Muscle layer of duodenum (tissue), 2 donors: ENCODE measurements at regions not wholly inside any gene's neighbourhood (a gene's known extent, or its start where the extent isn't known, plus 50 kb on each side); places are given as distances from the start of the nearest gene placed in this dataset.

Experiments
- H3K27ac ChIP-seq: one replicate; pipeline ENCODE4 v1.7.0; 2013; ENCODE audit warnings: mild to moderate bottlenecking, low read length
- H3K27me3 ChIP-seq: one replicate; pipeline ENCODE4 v1.7.0; 2013; ENCODE audit warnings: low read depth, mild to moderate bottlenecking, control low read depth, low read length
- H3K36me3 ChIP-seq, 2 donors: one replicate each; pipeline ENCODE4 v1.7.0; 2013; ENCODE audit warnings: low read length in 2 of 2, control low read depth in 1 of 2, mild to moderate bottlenecking in 1 of 2; ENCODE audit not compliant: insufficient read depth in 2 of 2, control insufficient read depth in 1 of 2
- H3K4me1 ChIP-seq, 2 donors: one replicate each; pipeline ENCODE4 v1.7.0; 2013; ENCODE audit warnings: low read length in 2 of 2, mild to moderate bottlenecking in 2 of 2, control low read depth in 1 of 2, moderate library complexity in 1 of 2; ENCODE audit not compliant: insufficient read depth in 2 of 2, control insufficient read depth in 1 of 2
- H3K4me3 ChIP-seq, 2 donors: one replicate each; pipeline ENCODE4 v1.7.0; 2013; ENCODE audit warnings: low read length in 2 of 2, low read depth in 1 of 2, mild to moderate bottlenecking in 1 of 2
- H3K9me3 ChIP-seq, 2 donors: one replicate each; pipeline ENCODE4 v1.7.0; 2013; ENCODE audit warnings: low read length in 2 of 2, control low read depth in 1 of 2, mild to moderate bottlenecking in 1 of 2; ENCODE audit not compliant: control insufficient read depth in 1 of 2
- donor health status: healthy.

- Histone ChIP-seq H3K27me3 (peaks cover 19% of the 10 kb centered on the region), H3K4me1 (no peaks in the 10 kb centered on the region), H3K4me3 (no peak overlapping the region), H3K27ac (no peak overlapping the region), H3K9me3 (no peaks in the 10 kb centered on the region), H3K36me3 (no peaks in the 10 kb centered on the region)
These were observed 68.0 kb upstream of the GALNT9 start for GRCh38 chr12:132397152-132397933.

GRCh38 chr12:132396657-132397056, 67.3 kb upstream of the GALNT9 start:
- no peak overlapping the region for H3K27ac ChIP-seq
- no peaks in the 10 kb centered on the region for H3K9me3 ChIP-seq
- no peaks in the 10 kb centered on the region for H3K4me1 ChIP-seq
- no peak overlapping the region for H3K4me3 ChIP-seq
- no peaks in the 10 kb centered on the region for H3K36me3 ChIP-seq
- peaks cover 19% of the 10 kb centered on the region for H3K27me3 ChIP-seq

- Histone ChIP-seq H3K36me3 (no peaks in the 10 kb centered on the region), H3K4me3 (no peak overlapping the region), H3K4me1 (no peaks in the 10 kb centered on the region), H3K27ac (no peak overlapping the region), H3K9me3 (no peaks in the 10 kb centered on the region), H3K27me3 (peaks cover 19% of the 10 kb centered on the region)
These were observed 66.5 kb upstream of the GALNT9 start for GRCh38 chr12:132395908-132396305.

GRCh38 chr12:132395192-132395907, 66.0 kb upstream of the GALNT9 start:
- Histone ChIP-seq H3K9me3 (no peaks in the 10 kb centered on the region), H3K27me3 (peaks cover 18% of the 10 kb centered on the region), H3K27ac (no peak overlapping the region)

GRCh38 chr12:132393991-132394949, 64.9 kb upstream of the GALNT9 start:
- no peaks in the 10 kb centered on the region for H3K4me1 ChIP-seq
- no peak overlapping the region for H3K4me3 ChIP-seq
- no peaks in the 10 kb centered on the region for H3K9me3 ChIP-seq
- peaks cover 13% of the 10 kb centered on the region for H3K27me3 ChIP-seq
- H3K36me3 ChIP-seq, result no peaks in the 10 kb centered on the region
- H3K27ac ChIP-seq, result no peak overlapping the region

More at GRCh38 chr12:132395192-132395907, 66.0 kb upstream of the GALNT9 start:
- Histone ChIP-seq H3K4me1 (no peaks in the 10 kb centered on the region), H3K36me3 (no peaks in the 10 kb centered on the region), H3K4me3 (no peak overlapping the region)

- Histone ChIP-seq H3K36me3 (no peaks in the 10 kb centered on the region), H3K27me3 (peaks cover 13% of the 10 kb centered on the region), H3K4me1 (no peaks in the 10 kb centered on the region), H3K4me3 (no peak overlapping the region), H3K9me3 (no peaks in the 10 kb centered on the region), H3K27ac (no peak overlapping the region)
These were observed 63.9 kb upstream of the GALNT9 start for GRCh38 chr12:132393245-132393795.

GRCh38 chr12:132392389-132393244, 63.2 kb upstream of the GALNT9 start:
- no peak overlapping the region for H3K4me3 ChIP-seq
- H3K4me1 ChIP-seq, result no peaks in the 10 kb centered on the region
- no peaks in the 10 kb centered on the region for H3K9me3 ChIP-seq
- no peaks in the 10 kb centered on the region for H3K36me3 ChIP-seq
- H3K27ac ChIP-seq, result no peak overlapping the region
- H3K27me3 ChIP-seq, result peaks cover 6% of the 10 kb centered on the region

GRCh38 chr12:132391326-132392041, 62.1 kb upstream of the GALNT9 start:
- H3K4me3 ChIP-seq, result no peak overlapping the region
- no peaks in the 10 kb centered on the region for H3K27me3 ChIP-seq
- H3K9me3 ChIP-seq, result no peaks in the 10 kb centered on the region
- no peak overlapping the region for H3K27ac ChIP-seq
- H3K36me3 ChIP-seq, result no peaks in the 10 kb centered on the region
- H3K4me1 ChIP-seq, result no peaks in the 10 kb centered on the region

- Histone ChIP-seq H3K9me3 (no peaks in the 10 kb centered on the region), H3K36me3 (no peaks in the 10 kb centered on the region), H3K4me3 (no peak overlapping the region), H3K27me3 (no peaks in the 10 kb centered on the region), H3K4me1 (no peaks in the 10 kb centered on the region), H3K27ac (no peak overlapping the region)
These were observed 61.1 kb upstream of the GALNT9 start for GRCh38 chr12:132390287-132391076.
